K562 (cell line): ENCODE measurements at regions not wholly inside any gene's neighbourhood (a gene's known extent, or its start where the extent isn't known, plus 50 kb on each side); places are given as distances from the start of the nearest gene placed in this dataset.

Experiments used
- ATAC-seq: fragments of 200-7000 bp; cut with Tn5 transposase; 3 replicates; pipeline ENCODE4 v1.9.1; 2020; ENCODE audit warnings: moderate library complexity
- BruUV-seq: library from RNA; stranded (reverse); fragments of 400-500 nt; replicated peaks from 2 replicates; lab custom pipeline; 2021; lab: Mats Ljungman, UMichigan
- CTCF ChIA-PET: fragments of 300-600 bp; formaldehyde crosslinking; extraction: SDS; loops from one replicate; lab custom pipeline; 2021; ENCODE audit warnings: low intra/inter-chr PET ratio; lab: Yijun Ruan, JAX
- POLR2A ChIA-PET: fragments of 300-600, 350-650 bp; sonication (Branson Sonifier 250); formaldehyde crosslinking; extraction: SDS; loops from one replicate; lab custom pipeline; 2021; ENCODE audit warnings: antibody characterized with exemption, inconsistent platforms; lab: Yijun Ruan, JAX
- DNase-seq, 4 experiments: peaks; one replicate each; pipeline versions ENCODE4 v3.0.0 to v3.0.0-alpha.2; 2011 to 2018; ENCODE audit warnings: low spot score in 3 of 4, mixed read lengths in 3 of 4; ENCODE audit errors: extremely low read depth in 1 of 4
- FAIRE-seq: peaks from 2 replicates; lab custom pipeline; 2011; peaks lifted over from hg19 to GRCh38; lab: Jason Lieb, UNC
- H2AFZ ChIP-seq: 2 replicates; pipeline ENCODE4 v1.6.0; 2011; ENCODE audit warnings: low read depth, low read length, control low read depth, inconsistent platforms
- H3K27ac ChIP-seq: fragments of 200-600 bp; 3 replicates; pipeline ENCODE4 v1.8.0; 2011; ENCODE audit warnings: low read depth, mild to moderate bottlenecking, control low read depth, inconsistent platforms, low read length, moderate library complexity, mixed read lengths; ENCODE audit errors: extremely low read depth
- H3K27me3 ChIP-seq, 2 experiments: fragments of 300-600 bp in 1 of 2; 2 replicates in 1 of 2; 3 replicates in 1 of 2; pipeline versions ENCODE4 v1.6.0 to v1.8.0; 2011; ENCODE audit warnings: inconsistent platforms in 2 of 2, low read length in 2 of 2, mild to moderate bottlenecking in 1 of 2, mixed read lengths in 1 of 2, moderate library complexity in 1 of 2; ENCODE audit not compliant: control insufficient read depth in 2 of 2, insufficient read depth in 2 of 2
- H3K36me3 ChIP-seq: fragments of 300-600 bp; 3 replicates; pipeline ENCODE4 v1.8.0; 2011; ENCODE audit warnings: mild to moderate bottlenecking, low read length, inconsistent platforms; ENCODE audit not compliant: control insufficient read depth, insufficient read depth
- H3K4me1 ChIP-seq, 2 experiments: fragments of 200-600 bp in 1 of 2; replicated peaks in 1 of 2; 2 replicates in 1 of 2; 3 replicates in 1 of 2; pipeline versions ENCODE4 v1.5.1 to v1.8.0; 2011; ENCODE audit warnings: inconsistent platforms in 2 of 2, low read length in 2 of 2, mild to moderate bottlenecking in 1 of 2, mixed read lengths in 1 of 2, moderate library complexity in 1 of 2; ENCODE audit not compliant: control insufficient read depth in 2 of 2, insufficient read depth in 2 of 2
- H3K4me2 ChIP-seq: 2 replicates; pipeline ENCODE4 v1.6.1; 2011; ENCODE audit warnings: low read length, control low read depth, inconsistent platforms, mixed read lengths; ENCODE audit not compliant: insufficient read depth
- H3K4me3 ChIP-seq: fragments of 200-600 bp; sonication (generic), shearing (Covaris generic); 2 replicates; pipeline ENCODE4 v1.5.1; 2016; ENCODE audit warnings: control low read depth, inconsistent platforms
- H3K79me2 ChIP-seq: fragments of 200-600 bp; 3 replicates; pipeline ENCODE4 v1.8.0; 2011; ENCODE audit warnings: low read length, inconsistent platforms; ENCODE audit not compliant: control insufficient read depth, insufficient read depth
- H3K9ac ChIP-seq, 2 experiments: 2 replicates each; pipeline versions ENCODE4 v1.6.0 to v1.6.1; 2011; ENCODE audit warnings: low read depth in 2 of 2, low read length in 2 of 2, control low read depth in 1 of 2, inconsistent platforms in 1 of 2, mild to moderate bottlenecking in 1 of 2, mixed read lengths in 1 of 2; ENCODE audit not compliant: insufficient read depth in 1 of 2
- H3K9me1 ChIP-seq: one replicate; pipeline ENCODE4 v1.6.0; 2011; ENCODE audit warnings: inconsistent platforms, mild to moderate bottlenecking, low read length, moderate library complexity; ENCODE audit not compliant: control insufficient read depth, insufficient read depth
- H3K9me3 ChIP-seq: replicated peaks from 2 replicates; pipeline ENCODE4 v1.5.1; 2011; ENCODE audit warnings: low read depth, low read length, inconsistent platforms; ENCODE audit not compliant: control insufficient read depth, insufficient read depth
- H4K20me1 ChIP-seq: replicated peaks from 2 replicates; pipeline ENCODE4 v1.6.1; 2011; ENCODE audit warnings: low read length, inconsistent platforms, mixed read lengths; ENCODE audit not compliant: control insufficient read depth, insufficient read depth
- CREB3 ChIP-seq: fragments of 450-650 bp; conservative IDR thresholded peaks from 2 replicates; pipeline ENCODE4 v1.6.1; 2016; ENCODE audit warnings: missing genetic modification characterization, low read depth, mild to moderate bottlenecking, missing compliant biosample characterization, moderate library complexity
- CSDE1 ChIP-seq, 2 experiments: fragments of 450-650 bp; IDR thresholded peaks; 2 replicates each; pipeline ENCODE4 v1.6.1; 2016; ENCODE audit warnings: mild to moderate bottlenecking in 1 of 2
- CTCF ChIP-seq, 3 experiments: IDR thresholded peaks in 2 of 3; conservative IDR thresholded peaks in 1 of 3; 2 replicates each; pipeline ENCODE4 v1.5.1; 2011 to 2012; ENCODE audit warnings: low read length in 3 of 3, mild to moderate bottlenecking in 3 of 3, control low read depth in 2 of 3, improper control_type of control experiment in 1 of 3, inconsistent platforms in 1 of 3, low read depth in 1 of 3, mixed read lengths in 1 of 3, moderate library complexity in 1 of 3; ENCODE audit not compliant: insufficient read depth in 2 of 3
- MED1 ChIP-seq: sonication (generic); formaldehyde crosslinking; IDR thresholded peaks from 2 replicates; pipeline ENCODE4 v1.8.1; 2023; ENCODE audit warnings: missing genetic modification reagents, borderline replicate concordance
- WGBS: fragments of 100-300 bp; shearing (Covaris generic); methylation state at CpG from one replicate; pipeline ENCODE4 v1.1.6; 2016; ENCODE audit warnings: low coverage, mixed read lengths; ENCODE audit not compliant: insufficient coverage; ENCODE audit errors: missing lambda C conversion rate; 5-methylcytosine and 5-hydroxymethylcytosine counted together
- in situ Hi-C: fragments of 300-500 bp; cut with MboI; formaldehyde crosslinking; loops from 4 replicates; pipeline ENCODE4 v1.15.0; 2018; ENCODE audit warnings: inconsistent platforms, mixed read lengths
- intact Hi-C: fragments of 100-400 bp; cut with micrococcal nuclease; formaldehyde crosslinking; loops from 2 replicates; pipeline ENCODE4 v1.14.2; 2022

GRCh38 chr1:93749894-93750301 is 68.3 kb upstream of the BCAR3 start:
- DNase-seq: peak in 1 of 4 experiments; percentile 9
- Histone ChIP-seq H4K20me1 (no peaks in the 10 kb centered on the region), H3K36me3 (no peaks in the 10 kb centered on the region), H2AFZ (no peak overlapping the region), H3K9me1 (no peaks in the 10 kb centered on the region), H3K4me3 (no peak overlapping the region), H3K9ac (no peak overlapping the region), H3K9me3 (no peaks in the 10 kb centered on the region; the same call in 1 of the 2 replicates), H3K4me2 (no peak overlapping the region), H3K27me3 (peaks cover 3 to 20% of the 10 kb centered on the region in 2 experiments; a peak in 4 of 5 replicates), H3K79me2 (no peaks in the 10 kb centered on the region), H3K4me1 (no peaks in the 10 kb centered on the region), H3K27ac (no peak overlapping the region)
- TF ChIP-seq CTCF (IDR thresholded peaks at IDR 0.05 in 2 of 3, conservative IDR thresholded peaks at IDR 0.05 in 1 of 3; ENCODE audit: insufficient read depth in 2 of 3, low read depth in 1 of 3, low read length in 3 of 3) (peak in 2 of 3 experiments; percentile 22 to 23; a peak in 1 of 6 replicates), MED1 (CRISPR knock-in tag) (no peak)
- POLR2A ChIA-PET: no interaction called here
- 0% methylated on average over 2 of the region's 2 CpGs for whole genome bisulfite sequencing
- BruUV-seq: no TSS peak
- peak; percentile 54 for FAIRE-seq
- CTCF ChIA-PET: no interaction called here
- in situ Hi-C loops (no loop called here), intact Hi-C loops (no loop called here)
- no peak for ATAC-seq

- Histone ChIP-seq H3K9me1 (no peaks in the 10 kb centered on the region), H3K27me3 (peaks cover 3 to 20% of the 10 kb centered on the region in 2 experiments; a peak in 4 of 5 replicates), H3K79me2 (no peaks in the 10 kb centered on the region), H2AFZ (no peak overlapping the region), H3K4me3 (no peak overlapping the region), H3K4me2 (no peak overlapping the region), H3K27ac (no peak overlapping the region), H3K9ac (no peak overlapping the region), H4K20me1 (no peaks in the 10 kb centered on the region), H3K4me1 (no peaks in the 10 kb centered on the region), H3K36me3 (no peaks in the 10 kb centered on the region), H3K9me3 (no peaks in the 10 kb centered on the region; the same call in 1 of the 2 replicates)
- no TSS peak for BruUV-seq
- FAIRE-seq (no peak), DNase-seq (no peak), ATAC-seq (no peak)
- in situ Hi-C loops (no loop called here), intact Hi-C loops (no loop called here)
- WGBS: 4% methylated on average over 4 of the region's 6 CpGs
- TF ChIP-seq CSDE1 (IDR thresholded peaks at IDR 0.05) (no peak), CREB3 (tag) (no peak)
- CTCF ChIA-PET: no interaction called here
- POLR2A ChIA-PET: no interaction called here
These were observed 67.8 kb upstream of the BCAR3 start for GRCh38 chr1:93749487-93749886.
